Sigmoid colon (tissue), 6 donors: ENCODE measurements at regions not wholly inside any gene's neighbourhood (a gene's known extent, or its start where the extent isn't known, plus 50 kb on each side); places are given as distances from the start of the nearest gene placed in this dataset.

Source experiments
- DNase-seq: peaks from one replicate; pipeline ENCODE4 v3.0.0-alpha.2; 2019
- H3K27ac ChIP-seq, 4 donors: fragments of 200-600 bp; sonication (generic); one replicate each; pipeline ENCODE4 v1.5.1; 2016 to 2019; ENCODE audit warnings: mild to moderate bottlenecking in 1 of 4
- H3K27me3 ChIP-seq, 3 donors: fragments of 200-600 bp; sonication (generic); one replicate each; pipeline ENCODE4 v1.5.1; 2019; ENCODE audit warnings: mild to moderate bottlenecking in 1 of 3
- H3K36me3 ChIP-seq, 4 donors: fragments of 200-600 bp; sonication (generic); one replicate each; pipeline ENCODE4 v1.5.1; 2016 to 2019
- H3K4me1 ChIP-seq, 4 donors: fragments of 200-600 bp; sonication (generic); one replicate each; pipeline ENCODE4 v1.5.1; 2017 to 2019
- H3K4me3 ChIP-seq, 4 donors: fragments of 200-600 bp; sonication (generic); one replicate each; pipeline ENCODE4 v1.5.1; 2017 to 2019; ENCODE audit warnings: mild to moderate bottlenecking in 2 of 4, moderate library complexity in 1 of 4
- H3K9me3 ChIP-seq, 4 donors: fragments of 200-600 bp in 3 of 4; sonication (generic) in 3 of 4; one replicate each; pipeline versions ENCODE4 v1.5.1 to v1.6.1; 2013 to 2019
- CTCF ChIP-seq, 4 experiments: fragments of 450-650 bp in 3 of 4; fragments of 200-600 bp in 1 of 4; IDR thresholded peaks; one replicate each; pipeline ENCODE4 v1.5.1; 2016 to 2019; ENCODE audit warnings: antibody characterized with exemption in 4 of 4, mild to moderate bottlenecking in 3 of 4, moderate library complexity in 2 of 4
- EP300 ChIP-seq, 4 donors: sonication (generic); formaldehyde crosslinking; IDR thresholded peaks; one replicate each; pipeline ENCODE4 v1.6.1; 2017; ENCODE audit warnings: antibody characterized with exemption in 4 of 4
- POLR2A ChIP-seq, 2 donors: fragments of 450-650 bp; IDR thresholded peaks; one replicate each; pipeline ENCODE4 v1.6.1; 2016; ENCODE audit warnings: antibody characterized with exemption in 2 of 2, mild to moderate bottlenecking in 2 of 2, moderate library complexity in 2 of 2
- POLR2AphosphoS5 ChIP-seq, 4 donors: sonication (generic); formaldehyde crosslinking; IDR thresholded peaks; one replicate each; pipeline ENCODE4 v1.6.1; 2017; ENCODE audit warnings: antibody characterized with exemption in 4 of 4
- WGBS, 2 donors: extraction: QIAGEN DNeasy Blood & Tissue Kit; methylation state at CpG; one replicate each; pipeline ENCODE4 v1.1.7; 2013; 5-methylcytosine and 5-hydroxymethylcytosine counted together
- intact Hi-C: fragments of 100-400 bp; cut with DNase I; formaldehyde crosslinking; loops from one replicate; pipeline ENCODE4 v1.15.1; 2023
- donor health status: healthy with polysubstance abuse.
- donor health status: healthy.

GRCh38 chrX:131595120-131595519, 51.2 kb downstream of the OR13H1 start:
- no peaks in the 10 kb centered on the region for H3K36me3 ChIP-seq
- H3K9me3 ChIP-seq = no peaks in the 10 kb centered on the region
- TF ChIP-seq POLR2A (IDR thresholded peaks at IDR 0.05) = no peak
- TF ChIP-seq CTCF (IDR thresholded peaks at IDR 0.05) = no peak
- TF ChIP-seq POLR2AphosphoS5 (IDR thresholded peaks at IDR 0.05) = no peak
- H3K4me3 ChIP-seq = no peak overlapping the region
- H3K27me3 ChIP-seq = no peaks in the 10 kb centered on the region
- intact Hi-C loops = no loop called here
- H3K27ac ChIP-seq = no peak overlapping the region
- 56 to 79% methylated on average over 3 of the region's 3 CpGs for WGBS, 2 donors
- H3K4me1 ChIP-seq = no peaks in the 10 kb centered on the region
- DNase-seq = no peak

DNA sequence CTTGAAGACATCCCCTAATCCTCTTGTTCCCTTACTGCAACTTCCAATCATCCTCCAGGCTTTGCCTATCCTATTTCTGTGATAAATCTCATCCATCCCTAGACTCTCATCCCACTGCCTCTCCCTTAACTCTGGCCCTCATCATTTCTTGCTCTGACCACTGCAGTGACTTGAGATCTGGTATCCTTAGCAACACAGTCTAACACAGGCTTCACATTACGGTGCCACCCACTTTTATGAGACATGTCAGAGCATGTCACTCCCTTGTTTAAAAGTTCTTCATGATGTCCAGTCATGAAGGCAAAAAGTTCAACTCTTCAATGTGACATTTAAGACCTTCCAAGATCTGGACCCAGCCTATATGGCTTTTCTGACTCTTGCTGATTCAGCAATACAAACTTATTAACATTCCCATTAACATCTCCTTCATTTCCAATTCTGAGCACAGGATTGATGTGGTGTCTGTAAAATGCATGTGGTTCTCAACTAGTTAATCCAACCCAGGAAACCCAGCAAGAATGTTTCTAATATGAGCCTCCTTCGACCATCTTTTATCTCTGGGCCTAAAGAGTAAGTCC, 64.0 kb downstream of the OR13H1 start:
- no peak for DNase-seq
- 39 to 68% methylated on average over 2 of the region's 2 CpGs for WGBS, 2 donors
- Histone ChIP-seq H3K36me3 (no peaks in the 10 kb centered on the region), H3K27ac (no peak overlapping the region), H3K4me3 (no peak overlapping the region), H3K27me3 (no peaks in the 10 kb centered on the region), H3K9me3 (no peaks in the 10 kb centered on the region), H3K4me1 (no peaks in the 10 kb centered on the region)
- TF ChIP-seq POLR2AphosphoS5 (IDR thresholded peaks at IDR 0.05) (no peak), CTCF (IDR thresholded peaks at IDR 0.05) (no peak)
- intact Hi-C loops = no loop called here

GRCh38 chrX:131609480-131609879, 65.6 kb downstream of the OR13H1 start:
- no peak for TF ChIP-seq POLR2A (IDR thresholded peaks at IDR 0.05)
- no peak for TF ChIP-seq EP300 (IDR thresholded peaks at IDR 0.05)
- TF ChIP-seq CTCF (IDR thresholded peaks at IDR 0.05) = no peak
- TF ChIP-seq POLR2AphosphoS5 (IDR thresholded peaks at IDR 0.05) = no peak
- H3K36me3 ChIP-seq = no peaks in the 10 kb centered on the region
- intact Hi-C loops = no loop called here
- H3K27me3 ChIP-seq = no peaks in the 10 kb centered on the region
- 63 to 65% methylated on average over 5 of the region's 5 CpGs for WGBS, 2 donors
- no peak for DNase-seq
- no peak overlapping the region for H3K27ac ChIP-seq
- no peaks in the 10 kb centered on the region for H3K9me3 ChIP-seq
- H3K4me1 ChIP-seq = no peaks in the 10 kb centered on the region
- H3K4me3 ChIP-seq = no peak overlapping the region

DNA sequence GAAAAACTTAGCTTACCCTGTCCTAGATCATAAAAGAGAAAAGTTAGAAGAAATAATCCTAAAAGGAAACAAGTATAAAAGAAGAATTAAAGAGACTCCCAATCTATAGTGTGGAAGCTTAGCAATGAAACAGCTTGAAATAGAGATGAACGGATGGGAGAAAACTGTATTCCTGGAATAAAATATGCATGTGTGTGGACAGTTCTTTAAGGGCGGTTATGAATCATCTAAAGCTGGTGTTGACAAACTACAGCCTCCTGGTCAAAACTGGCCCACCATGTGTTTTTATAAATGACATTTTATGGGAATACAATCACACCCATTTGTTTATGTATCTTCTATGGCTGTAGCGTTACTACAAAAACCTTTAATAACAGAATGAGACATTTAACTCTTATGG, 69.4 kb downstream of the OR13H1 start:
- no peak for DNase-seq
- WGBS, 2 donors = 85 to 88% methylated on average over 3 of the region's 3 CpGs
- no peak for TF ChIP-seq CTCF (IDR thresholded peaks at IDR 0.05)
- TF ChIP-seq POLR2AphosphoS5 (IDR thresholded peaks at IDR 0.05) = no peak
- no peak for TF ChIP-seq EP300 (IDR thresholded peaks at IDR 0.05)
- no peak for TF ChIP-seq POLR2A (IDR thresholded peaks at IDR 0.05)
- no peaks in the 10 kb centered on the region for H3K4me1 ChIP-seq
- H3K27ac ChIP-seq = no peak overlapping the region
- no peaks in the 10 kb centered on the region for H3K9me3 ChIP-seq
- no peaks in the 10 kb centered on the region for H3K36me3 ChIP-seq
- intact Hi-C loops = no loop called here
- H3K4me3 ChIP-seq = no peak overlapping the region
- no peaks in the 10 kb centered on the region for H3K27me3 ChIP-seq

- DNase-seq = no peak
- Histone ChIP-seq H3K36me3 (no peaks in the 10 kb centered on the region), H3K4me1 (no peaks in the 10 kb centered on the region), H3K27ac (no peak overlapping the region), H3K9me3 (no peaks in the 10 kb centered on the region), H3K27me3 (no peaks in the 10 kb centered on the region), H3K4me3 (no peak overlapping the region)
- intact Hi-C loops = no loop called here
- TF ChIP-seq POLR2AphosphoS5 (IDR thresholded peaks at IDR 0.05) (no peak), EP300 (IDR thresholded peaks at IDR 0.05) (no peak), POLR2A (IDR thresholded peaks at IDR 0.05) (no peak), CTCF (IDR thresholded peaks at IDR 0.05) (no peak)
- 77 to 79% methylated on average over 2 of the region's 2 CpGs for WGBS, 2 donors
These were observed 70.4 kb downstream of the OR13H1 start for GRCh38 chrX:131614241-131614640.
